ENCODE measurements at regions not wholly inside any gene's neighbourhood (a gene's known extent, or its start where the extent isn't known, plus 50 kb on each side); places are given as distances from the start of the nearest gene placed in this dataset.
"Not testable (repeated sequence)": the region's sequence is repeated elsewhere in the genome, so short reads cannot be mapped to it uniquely, and the experiment has no call there.

DNA sequence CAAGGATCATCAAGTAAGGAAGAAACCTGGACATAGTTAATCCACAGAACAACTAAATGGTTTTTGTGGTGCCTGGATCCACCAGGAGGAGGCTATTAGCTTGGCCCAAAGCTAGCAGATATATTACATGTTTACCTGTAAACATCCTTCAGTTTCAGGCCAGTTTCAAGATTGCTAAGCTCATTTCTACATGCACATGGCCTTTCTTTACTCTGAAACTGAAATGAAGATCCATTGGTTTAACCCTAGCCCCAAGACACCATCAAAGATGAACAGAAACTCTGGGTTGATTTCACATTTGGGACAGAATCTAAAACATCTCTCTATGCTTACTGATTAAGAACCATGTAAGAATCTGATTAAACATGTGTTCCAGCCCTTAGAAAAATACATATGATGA lies 611.8 kb downstream of the TLE1 start:
- DNase-seq (ENCODE audit: low read depth in 2 of 2): no peak

DNA sequence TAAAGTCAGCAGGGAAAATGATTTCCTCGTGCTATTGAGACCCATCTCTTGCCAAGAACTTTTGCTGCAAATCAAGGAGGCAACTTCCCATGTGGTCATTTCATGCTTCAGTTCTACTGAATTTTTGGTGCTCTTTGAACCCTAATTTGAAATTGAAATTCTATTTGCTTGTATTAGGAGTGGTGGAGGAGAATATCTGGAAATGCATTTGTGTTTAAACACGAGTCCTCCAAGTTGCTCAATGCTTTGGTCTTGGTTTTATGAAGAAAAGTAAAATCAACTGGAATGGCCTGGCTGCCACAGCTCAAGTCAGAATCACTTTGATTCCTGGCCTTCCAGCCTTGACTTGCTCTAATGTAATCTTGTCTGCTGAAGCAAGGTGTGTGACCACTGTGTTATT lies 613.2 kb downstream of the TLE1 start:
- no peak for DNase-seq (ENCODE audit: low read depth in 2 of 2)

DNA sequence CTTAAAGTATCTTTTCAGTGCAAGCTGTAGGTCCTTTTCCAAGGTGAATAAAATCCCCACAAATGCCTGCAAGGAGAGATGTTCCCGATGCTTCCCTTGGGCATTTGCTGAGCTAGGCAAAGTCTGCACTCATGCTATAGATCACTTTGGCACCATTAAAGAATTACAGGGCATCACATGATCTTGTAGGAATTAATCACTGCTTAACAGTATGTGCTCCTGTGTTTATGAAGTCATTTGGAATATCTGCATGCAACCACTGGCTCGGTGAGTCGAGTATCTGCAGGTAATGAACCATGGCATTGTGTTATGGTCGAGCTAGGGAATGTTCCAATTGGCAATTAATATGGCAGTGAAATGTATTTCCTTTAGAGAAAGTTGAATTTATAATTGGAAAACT lies 615.1 kb downstream of the TLE1 start:
- DNase-seq (ENCODE audit: low read depth in 2 of 2): no peak

DNA sequence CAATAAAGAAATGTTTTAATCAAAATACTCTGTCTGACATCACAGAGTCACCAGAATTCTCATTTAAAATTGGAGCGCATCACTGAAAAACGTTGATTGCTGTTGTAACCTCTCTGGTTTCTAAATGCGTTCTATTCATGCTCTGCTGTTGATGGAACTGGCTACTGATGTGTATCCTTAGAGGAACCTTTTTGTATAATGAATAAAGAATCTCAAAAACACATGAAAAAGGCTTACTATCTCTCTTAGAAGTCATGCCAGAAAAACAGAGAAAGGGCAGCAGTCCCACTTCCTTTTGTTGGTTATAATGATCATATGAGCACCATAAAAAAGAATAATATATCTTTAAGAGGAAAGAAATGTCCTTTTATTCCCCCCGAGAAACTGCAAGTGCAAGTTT lies 615.5 kb downstream of the TLE1 start:
- DNase-seq (ENCODE audit: low read depth in 2 of 2): no peak

DNA sequence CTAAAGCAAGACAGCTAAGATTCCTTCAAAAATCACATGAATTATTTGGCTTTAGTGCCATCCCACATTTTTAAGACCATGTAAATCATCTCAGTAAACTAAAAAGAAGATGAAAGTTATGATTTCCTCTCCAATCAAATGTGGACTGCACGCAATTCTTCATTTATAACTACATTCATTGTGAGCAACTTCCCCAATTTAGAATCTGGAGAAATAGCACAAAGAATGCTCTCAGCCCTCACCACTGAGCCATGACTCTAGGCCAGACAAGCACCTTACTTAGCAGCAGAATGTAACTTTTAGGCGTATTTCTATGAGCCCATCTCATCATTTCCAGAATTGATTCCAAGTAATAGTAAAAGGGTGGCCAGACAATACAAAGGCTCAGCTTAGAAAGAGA lies 616.6 kb downstream of the TLE1 start:
- no peak for DNase-seq (ENCODE audit: low read depth in 2 of 2)

DNA sequence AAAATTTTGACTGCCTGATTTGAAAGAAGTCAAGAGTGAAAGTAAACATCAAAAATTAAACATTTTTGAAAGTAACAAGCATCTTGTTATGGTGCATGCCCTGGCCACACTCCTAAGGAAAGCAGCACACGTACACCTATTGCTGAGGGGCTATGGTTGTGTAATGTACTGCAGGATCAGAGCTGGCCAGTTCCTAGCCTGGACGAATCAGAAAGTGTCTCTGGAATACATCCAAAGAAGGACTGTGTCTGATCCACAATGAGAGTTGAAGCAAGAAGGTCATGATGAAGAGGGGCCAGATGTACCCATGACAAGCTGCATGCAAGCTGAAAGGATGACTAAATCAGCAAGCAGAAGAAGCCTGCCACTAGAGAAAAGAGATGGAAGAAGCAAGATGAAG lies 618.2 kb downstream of the TLE1 start:
- DNase-seq (ENCODE audit: low read depth in 2 of 2): no peak

DNA sequence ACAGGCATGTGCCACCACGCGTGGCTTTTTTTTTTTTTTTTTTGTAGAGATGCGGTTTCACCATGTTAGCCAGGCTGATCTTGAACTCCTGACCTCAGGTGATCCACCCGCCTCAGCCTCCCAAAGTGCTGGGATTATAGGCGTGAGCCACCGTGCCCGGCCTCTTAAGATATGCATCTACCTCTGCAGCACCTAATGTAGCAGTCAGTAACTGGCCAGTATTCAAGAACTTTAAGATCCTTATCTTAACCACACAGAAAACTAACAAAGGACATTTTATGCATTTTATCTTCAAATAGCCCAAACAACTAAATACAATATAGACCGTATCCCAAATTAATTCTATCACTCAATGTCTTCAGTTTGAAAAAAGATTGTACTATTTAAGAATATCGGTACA lies 618.7 kb downstream of the TLE1 start:
- no peak for DNase-seq (ENCODE audit: low read depth in 2 of 2)

DNA sequence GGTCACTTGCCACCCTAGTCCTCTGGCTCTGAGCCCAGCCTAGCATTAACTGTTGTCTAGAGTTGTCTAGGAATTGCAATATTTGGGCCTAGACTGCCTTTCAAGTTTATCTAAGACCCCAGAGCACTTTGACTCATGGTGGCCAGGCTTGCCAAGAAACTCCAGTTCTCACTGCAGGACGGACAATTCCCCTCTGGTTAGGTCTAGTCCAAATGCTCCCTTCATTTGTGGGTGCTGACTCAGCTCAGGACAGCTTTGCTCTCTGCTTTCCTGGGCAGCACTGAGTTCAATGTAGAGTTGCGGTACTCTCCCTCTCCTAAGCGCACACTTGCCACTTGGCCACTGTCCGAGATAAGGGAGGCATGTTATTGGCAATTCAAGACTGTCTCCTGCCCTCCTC lies 619.4 kb downstream of the TLE1 start:
- no peak for DNase-seq (ENCODE audit: low read depth in 2 of 2)

DNA sequence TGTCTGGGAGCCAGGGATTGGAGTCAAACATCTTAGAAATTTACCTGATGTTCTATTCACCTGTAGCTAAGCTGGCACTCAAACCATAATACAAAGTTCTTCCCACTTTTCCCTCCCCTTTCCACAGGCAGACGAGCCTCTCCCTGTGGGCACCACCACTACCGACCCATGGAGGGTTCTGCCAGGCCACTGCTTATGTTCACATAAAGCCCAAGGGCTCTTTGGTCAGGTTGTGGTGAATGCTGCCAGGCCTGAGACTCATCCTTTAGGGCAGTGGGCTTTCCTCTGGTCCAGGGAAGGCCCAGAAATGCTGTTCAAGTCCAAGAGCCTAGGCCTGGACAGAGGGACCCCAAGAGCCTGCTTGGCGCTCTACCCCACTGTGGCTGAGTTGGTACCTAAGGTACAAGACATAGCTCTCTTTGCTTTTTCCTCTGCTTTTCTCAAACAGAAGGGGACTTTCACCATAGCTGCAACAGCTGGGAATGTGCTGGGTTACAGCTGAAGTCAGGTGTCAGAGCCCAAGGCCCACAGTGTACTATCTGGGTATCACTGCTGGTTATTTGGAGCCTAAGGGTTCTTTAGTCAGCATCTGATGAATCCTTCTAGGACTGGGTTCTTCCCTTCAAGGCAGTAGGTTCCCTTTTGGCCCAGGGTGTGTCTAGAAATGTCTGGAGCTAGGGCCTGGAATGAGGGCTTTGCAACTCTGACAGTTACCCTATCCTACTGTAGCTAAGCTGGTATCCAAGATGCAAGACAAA lies 620.1 kb downstream of the TLE1 start:
- DNase-seq (ENCODE audit: low read depth in 2 of 2): no peak

DNA sequence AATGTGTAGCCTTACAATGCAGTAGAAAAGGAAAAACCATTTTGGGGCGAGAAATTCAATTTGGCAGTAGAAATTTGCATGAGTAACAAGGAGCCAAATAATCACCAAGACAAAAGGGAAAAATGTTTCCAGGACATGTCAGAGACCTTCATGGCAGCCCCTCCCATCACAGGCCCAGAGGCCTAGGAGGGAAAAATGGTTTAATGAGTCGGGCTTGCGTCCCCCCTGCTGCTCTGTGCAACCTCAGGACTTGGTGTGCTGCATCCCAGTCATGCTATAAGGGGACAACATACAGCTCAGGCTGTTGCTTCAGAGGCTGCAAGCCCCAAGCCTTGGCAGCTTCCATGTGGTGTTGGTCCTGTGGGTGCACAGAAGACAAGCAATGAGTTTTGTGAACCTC lies 626.4 kb downstream of the TLE1 start:
- not testable (repeated sequence) for DNase-seq (ENCODE audit: low read depth in 2 of 2)

DNA sequence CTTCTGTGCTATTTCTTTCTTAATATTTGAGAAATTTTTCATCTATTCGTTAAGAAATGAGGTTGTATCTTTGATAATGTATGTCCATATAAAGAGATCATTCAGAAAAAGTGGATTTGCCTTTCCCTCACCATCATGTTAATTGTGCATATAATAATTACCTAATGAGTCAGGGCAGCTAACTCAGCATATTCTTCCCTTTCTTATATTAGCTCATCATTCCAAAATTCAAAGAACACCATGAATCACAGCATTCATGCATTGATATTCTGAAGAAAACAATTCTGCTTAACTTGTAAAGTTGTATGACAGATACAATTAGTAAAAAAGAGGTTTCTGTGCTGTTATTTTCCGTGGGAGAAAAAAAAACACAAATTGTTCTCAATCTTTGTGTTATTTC lies 630.6 kb downstream of the TLE1 start:
- DNase-seq (ENCODE audit: low read depth in 2 of 2): no peak

DNA sequence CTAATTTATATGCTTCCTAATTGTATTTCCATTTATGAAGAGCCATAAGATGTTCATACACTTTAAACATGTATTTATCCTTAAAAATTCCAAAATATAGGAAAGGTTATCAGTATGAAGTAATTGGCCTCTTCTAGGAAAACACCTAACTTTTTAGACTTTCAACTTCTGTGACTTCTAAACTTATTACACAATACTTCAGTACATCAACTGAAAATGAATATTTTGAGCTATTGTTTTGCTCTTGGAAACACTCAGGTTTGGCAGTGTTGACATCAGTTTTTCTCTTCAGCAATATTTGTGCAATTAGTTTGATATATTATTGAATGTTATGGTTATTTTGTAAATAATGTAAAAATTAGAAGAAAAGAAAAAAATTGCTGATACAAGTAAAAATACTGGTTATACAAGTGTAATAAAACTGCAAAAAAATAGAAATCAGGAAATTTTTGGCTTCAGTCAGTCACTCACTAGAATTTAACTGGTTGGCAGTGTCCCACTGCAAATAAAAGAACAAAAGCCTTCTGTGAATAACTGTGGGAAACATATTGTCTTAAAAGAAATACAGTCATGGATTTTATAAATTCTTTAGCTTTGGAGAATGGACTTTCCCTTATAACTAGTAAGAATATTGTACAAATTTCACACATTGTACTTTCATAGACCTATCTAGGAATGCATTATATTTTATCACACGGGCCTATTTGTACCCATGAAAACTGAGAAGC lies 635.9 kb downstream of the TLE1 start:
- no peak for DNase-seq (ENCODE audit: low read depth in 2 of 2)

DNA sequence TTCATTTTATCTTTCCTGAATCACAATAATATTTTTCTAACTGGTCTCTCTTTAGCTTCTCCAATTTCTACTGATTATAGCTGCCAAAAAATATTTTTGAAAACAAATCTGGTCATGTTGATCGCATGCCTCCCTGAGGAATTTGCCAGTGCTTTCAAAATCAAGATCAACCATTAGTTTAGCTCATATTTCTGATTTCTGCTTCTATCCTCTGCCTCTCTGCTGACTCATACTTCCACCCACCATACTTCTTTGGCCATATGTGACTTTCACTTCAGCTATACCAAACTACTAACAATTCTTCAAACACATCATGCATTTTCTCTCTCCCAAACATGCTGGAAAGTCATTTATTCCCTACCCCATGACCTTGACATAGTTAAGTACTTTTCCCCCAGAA lies 636.5 kb downstream of the TLE1 start:
- DNase-seq (ENCODE audit: low read depth in 2 of 2): no peak

DNA sequence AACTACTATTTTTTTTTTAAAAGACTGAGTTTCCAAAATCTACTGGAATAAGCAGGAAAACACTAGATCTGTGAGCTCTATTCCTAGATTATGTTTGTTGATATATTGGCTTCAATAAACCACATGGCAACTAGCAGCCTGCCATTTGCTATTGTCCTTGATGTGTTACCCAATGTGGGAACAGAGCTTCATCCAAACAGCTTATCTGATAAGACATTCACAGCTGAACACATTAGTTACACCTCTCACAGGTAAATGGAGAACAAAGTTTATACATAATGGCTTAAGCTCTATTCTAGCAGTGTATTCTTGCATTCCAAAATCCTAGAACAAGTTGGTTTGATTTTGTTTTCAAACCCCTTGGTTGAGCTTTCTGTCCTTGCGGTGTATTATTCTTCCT lies 642.1 kb downstream of the TLE1 start:
- no peak for DNase-seq (ENCODE audit: low read depth in 2 of 2)

DNA sequence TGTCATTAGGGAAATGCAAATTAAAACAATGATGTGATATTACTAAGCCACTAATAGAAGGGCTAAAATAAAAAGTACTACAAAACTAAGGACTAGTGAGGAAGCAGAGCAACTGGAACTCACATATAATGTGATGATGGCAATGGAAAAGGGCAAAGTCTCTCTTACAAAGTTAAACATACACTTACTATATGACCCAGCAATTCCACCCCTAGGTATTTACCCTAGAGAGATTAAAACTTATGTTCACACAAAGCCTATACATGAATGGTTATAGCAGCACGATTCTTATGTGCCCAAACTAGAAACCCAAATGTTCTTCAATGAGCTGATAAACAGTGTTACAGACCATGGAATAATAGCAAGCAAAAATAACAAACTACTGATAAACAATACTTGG lies 643.7 kb downstream of the TLE1 start:
- DNase-seq (ENCODE audit: low read depth in 2 of 2): no peak

DNA sequence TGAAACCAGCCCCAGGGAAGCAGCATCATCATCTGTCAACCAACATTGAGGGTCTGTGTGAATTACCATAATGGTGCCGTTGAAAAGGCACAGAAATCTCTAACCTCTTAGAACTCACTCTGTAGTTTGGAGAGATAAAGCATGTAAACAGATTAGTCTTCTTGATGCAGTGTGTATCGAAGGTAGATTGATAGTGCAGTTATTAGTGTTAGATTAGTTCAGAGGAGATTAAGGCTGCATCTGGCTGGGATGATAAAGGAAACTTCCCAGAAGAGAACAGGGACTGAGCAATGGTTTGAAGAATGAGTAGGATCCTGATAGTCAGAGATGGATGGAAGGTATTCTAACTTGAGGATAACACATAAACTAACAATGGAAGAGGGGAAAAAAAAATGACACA lies 651.5 kb downstream of the TLE1 start:
- DNase-seq (ENCODE audit: low read depth in 2 of 2): no peak

DNA sequence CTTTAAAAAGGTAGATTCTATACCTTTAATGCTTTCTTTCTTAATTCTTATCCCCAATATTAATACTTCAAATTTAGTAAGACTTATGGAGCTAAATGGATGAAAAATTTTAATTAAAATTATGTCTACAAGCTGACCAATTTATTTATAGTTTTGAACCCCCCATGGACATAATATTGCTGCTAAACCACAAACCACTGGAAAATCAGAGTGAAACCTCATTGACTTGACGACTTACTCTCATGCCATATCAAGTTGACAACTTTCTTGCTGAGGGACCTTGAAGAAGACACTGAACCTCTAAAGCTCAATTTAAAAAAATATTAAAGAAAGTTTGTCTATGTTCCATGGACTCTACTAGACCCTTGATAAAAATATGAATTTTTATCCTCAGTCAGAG lies 653.7 kb downstream of the TLE1 start:
- no peak for DNase-seq (ENCODE audit: low read depth in 2 of 2)

DNA sequence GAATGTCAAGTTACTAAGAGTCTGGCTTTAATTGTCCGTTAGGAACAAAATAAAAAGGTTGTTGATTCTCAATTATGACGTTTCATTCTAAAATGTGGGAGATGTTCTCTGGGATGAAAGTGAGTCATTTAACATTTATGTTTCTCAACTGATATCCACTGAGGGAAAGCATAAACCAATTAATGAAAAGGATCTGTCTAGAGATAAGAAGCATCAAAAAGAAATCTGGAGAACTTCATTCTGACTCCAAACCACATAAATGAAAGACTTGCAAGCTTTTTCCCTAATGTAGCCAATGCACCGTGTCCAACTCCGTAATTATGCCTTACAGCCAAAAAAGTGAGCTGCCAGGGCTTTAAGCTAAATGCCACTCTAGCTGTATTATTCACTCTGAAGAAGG lies 654.2 kb downstream of the TLE1 start:
- DNase-seq (ENCODE audit: low read depth in 2 of 2): no peak

DNA sequence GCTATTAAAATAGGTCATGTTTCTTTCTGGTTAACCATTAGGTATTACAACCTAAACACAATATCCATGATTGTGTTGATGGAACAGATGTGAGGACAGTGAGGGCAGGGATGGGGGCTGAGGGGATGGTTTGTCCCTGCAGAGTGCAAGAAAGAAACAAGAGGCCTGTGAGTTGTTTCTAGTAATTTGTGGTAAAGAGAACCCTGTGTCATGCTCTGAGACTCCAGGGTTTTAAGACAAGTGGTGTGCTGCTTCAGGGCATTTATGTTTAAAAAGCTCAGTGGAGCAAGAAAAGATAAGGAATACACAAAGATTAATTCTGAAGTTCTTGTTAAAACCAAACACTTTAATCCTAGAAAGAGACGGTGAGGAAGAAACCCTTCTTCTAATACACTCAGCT lies 656.5 kb downstream of the TLE1 start:
- no peak for DNase-seq (ENCODE audit: low read depth in 2 of 2)

DNA sequence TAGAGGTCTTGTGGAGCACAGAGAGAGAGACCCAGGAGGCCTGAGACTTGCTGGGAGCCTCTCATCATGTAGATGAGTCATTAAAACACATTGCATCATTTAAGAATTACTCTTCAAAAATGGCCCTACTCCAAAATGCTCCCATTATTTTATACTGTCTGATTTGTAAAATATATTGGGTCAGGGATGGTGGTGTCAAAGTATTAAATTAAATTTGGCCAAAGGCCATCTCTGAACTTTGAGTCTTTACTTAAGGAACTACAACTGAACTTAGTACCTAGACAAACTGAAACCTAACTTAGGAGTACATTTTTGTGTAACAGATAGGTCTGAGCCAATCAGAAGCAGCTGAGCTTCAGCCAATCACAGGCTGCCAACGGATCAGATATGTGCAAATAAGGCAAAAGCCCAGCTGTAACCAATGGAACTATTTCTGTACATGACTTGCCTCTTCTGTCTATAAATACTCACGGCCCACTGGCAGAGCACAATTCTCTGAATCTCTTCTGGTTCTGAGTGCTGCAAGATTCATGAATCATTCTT lies 657.2 kb downstream of the TLE1 start:
- no peak for DNase-seq (ENCODE audit: low read depth in 2 of 2)

DNA sequence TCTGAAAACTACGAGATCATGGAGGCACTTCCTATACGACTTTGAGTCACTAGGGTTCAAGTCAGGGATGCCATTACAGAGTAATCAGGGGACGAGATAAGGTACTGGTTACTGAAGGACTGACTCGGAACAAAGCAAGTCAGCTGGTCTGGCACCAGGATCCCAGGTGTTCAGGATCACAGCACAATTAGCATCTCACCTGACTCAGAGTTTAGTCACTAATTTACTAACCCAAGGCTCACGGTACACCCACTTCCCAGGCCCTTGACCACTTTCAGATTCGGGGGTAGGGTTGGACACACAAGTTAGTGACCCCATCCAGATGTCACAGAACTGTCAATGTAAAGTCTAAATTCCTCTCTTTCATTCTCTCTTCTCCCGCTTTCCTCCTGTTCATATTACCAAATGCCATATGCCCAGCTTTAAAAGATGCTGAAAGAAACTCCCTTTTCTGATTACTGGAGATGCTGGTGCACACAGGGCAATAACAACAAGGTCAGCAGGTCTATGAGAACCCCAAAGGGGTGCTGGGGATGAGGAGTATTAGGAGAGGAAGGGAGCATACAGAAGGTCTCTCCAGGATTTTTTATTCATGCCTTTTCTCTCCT lies 657.8 kb downstream of the TLE1 start:
- DNase-seq (ENCODE audit: low read depth in 2 of 2): no peak

DNA sequence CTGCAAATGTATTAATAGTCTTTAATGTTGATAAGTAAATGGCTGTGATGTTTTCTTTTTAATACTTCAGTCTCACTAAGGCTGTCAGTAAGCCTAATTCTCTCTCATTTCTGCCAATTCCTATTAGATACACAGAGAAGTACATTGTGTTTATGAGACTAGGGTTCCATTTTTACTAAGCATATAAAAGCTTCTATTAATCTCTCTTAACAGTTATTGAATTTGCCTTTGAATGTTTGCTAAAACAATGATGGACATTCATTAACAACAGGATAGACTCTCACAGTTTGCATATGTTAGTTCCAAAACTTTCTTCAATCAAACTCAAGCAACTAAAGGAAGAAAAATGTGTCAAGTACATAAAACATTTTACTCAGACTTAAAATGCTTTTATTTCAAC lies 659.3 kb downstream of the TLE1 start:
- DNase-seq (ENCODE audit: low read depth in 2 of 2): no peak

DNA sequence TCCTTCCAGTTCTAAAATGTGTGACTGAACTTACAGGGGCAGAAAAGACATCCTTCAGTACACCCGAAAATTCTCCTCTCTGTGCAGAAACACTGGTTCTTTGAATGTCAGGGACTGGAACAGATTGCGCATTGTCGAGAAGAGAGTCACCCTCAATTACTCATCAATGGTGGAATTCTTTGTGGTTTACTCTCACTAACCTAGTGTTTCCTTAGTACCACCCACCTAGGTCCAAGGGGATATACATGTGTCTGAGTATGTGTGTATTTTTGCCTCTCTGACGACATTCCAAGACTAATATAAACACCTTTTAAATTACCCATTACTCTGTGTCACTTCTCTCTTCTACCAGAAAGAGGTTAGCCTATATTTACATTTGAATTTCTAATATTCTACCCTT lies 660.8 kb downstream of the TLE1 start:
- DNase-seq (ENCODE audit: low read depth in 2 of 2): no peak

Data from stimulated activated CD8-positive, alpha-beta memory T cell treated with anti-CD3 and anti-CD28 coated beads, Interleukin-7, amount 100 ng/mL, for 4 hours (primary cell).